Naive B cell (primary cell): ENCODE measurements at regions not wholly inside any gene's neighbourhood (a gene's known extent, or its start where the extent isn't known, plus 50 kb on each side); places are given as distances from the start of the nearest gene placed in this dataset.

Experiments
- ATAC-seq, 2 donors: fragments of 150-1000 bp; cut with Tn5 transposase; 2 replicates each; pipeline ENCODE4 v1.10.0; 2021; ENCODE audit warnings: low read depth in 2 of 2, mild to moderate bottlenecking in 2 of 2, moderate library complexity in 2 of 2
- DNase-seq: peaks from one replicate; pipeline ENCODE4 v3.0.0; 2022
- H3K27ac Mint-ChIP-seq, 6 donors: one replicate each; pipeline ENCODE4 v1.8.0; 2020 to 2022; ENCODE audit warnings: mild to moderate bottlenecking in 6 of 6, mixed read lengths in 6 of 6, moderate library complexity in 5 of 6, inconsistent platforms in 2 of 6
- H3K27me3 Mint-ChIP-seq, 3 donors: one replicate each; pipeline ENCODE4 v1.8.0; 2021 to 2022; ENCODE audit warnings: mixed read lengths in 3 of 3, mild to moderate bottlenecking in 1 of 3
- H3K36me3 Mint-ChIP-seq, 2 donors: one replicate each; pipeline ENCODE4 v1.8.0; 2020 to 2022; ENCODE audit warnings: mixed read lengths in 2 of 2, inconsistent platforms in 1 of 2, mild to moderate bottlenecking in 1 of 2
- H3K4me1 Mint-ChIP-seq, 3 donors: one replicate each; pipeline ENCODE4 v1.8.0; 2020 to 2022; ENCODE audit warnings: mixed read lengths in 3 of 3, inconsistent platforms in 1 of 3, mild to moderate bottlenecking in 1 of 3, moderate library complexity in 1 of 3
- H3K4me3 Mint-ChIP-seq, 8 donors: one replicate each; pipeline ENCODE4 v1.8.0; 2020 to 2022; ENCODE audit warnings: mild to moderate bottlenecking in 8 of 8, mixed read lengths in 8 of 8, moderate library complexity in 8 of 8, inconsistent platforms in 2 of 8
- H3K9me3 Mint-ChIP-seq, 7 donors: one replicate each; pipeline ENCODE4 v1.8.0; 2020 to 2022; ENCODE audit warnings: mixed read lengths in 7 of 7, mild to moderate bottlenecking in 5 of 7, inconsistent platforms in 2 of 7, moderate library complexity in 1 of 7

DNA sequence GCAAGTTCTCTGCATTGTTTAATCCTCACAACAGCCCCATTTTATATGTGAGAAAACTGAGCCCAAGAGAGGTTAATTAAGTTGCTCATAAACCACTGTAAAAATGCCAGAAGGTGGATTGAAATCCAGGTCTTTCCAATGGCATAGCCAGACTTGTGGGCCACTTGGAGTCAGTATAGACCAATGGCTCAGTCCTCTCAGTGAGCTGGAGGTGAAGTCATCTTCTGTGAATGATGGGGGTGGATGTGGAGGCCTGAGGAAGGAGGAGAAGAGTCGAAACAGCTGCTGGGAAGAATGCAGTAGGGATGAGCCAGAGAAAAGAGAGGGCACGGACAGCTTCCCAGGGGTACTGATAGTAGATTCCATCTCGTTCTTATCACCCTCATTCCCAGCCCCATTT is 213.4 kb downstream of the SOX9 start:
- DNase-seq (no peak), ATAC-seq (no peak)
- H3K9me3 Mint-ChIP-seq: peaks cover 0 to 16% (median 2%) of the 10 kb centered on the region in 7 donors
- H3K27me3 Mint-ChIP-seq: peaks cover 13 to 19% (median 18%) of the 10 kb centered on the region in 3 donors
- H3K4me3 Mint-ChIP-seq: no peak overlapping the region
- H3K27ac Mint-ChIP-seq: no peak overlapping the region
- no peaks in the 10 kb centered on the region for H3K4me1 Mint-ChIP-seq
- H3K36me3 Mint-ChIP-seq: no peaks in the 10 kb centered on the region

- DNase-seq (no peak), ATAC-seq (no peak)
- Mint-ChIP-seq H3K27ac (no peak overlapping the region), H3K4me3 (no peak overlapping the region), H3K36me3 (no peaks in the 10 kb centered on the region), H3K4me1 (no peaks in the 10 kb centered on the region), H3K9me3 (peaks cover 0 to 15% (median 5%) of the 10 kb centered on the region in 7 donors), H3K27me3 (peaks cover 13 to 19% (median 18%) of the 10 kb centered on the region in 3 donors)
Observed at GRCh38 chr17:72336026-72336803, 215.4 kb downstream of the SOX9 start.

- Mint-ChIP-seq H3K36me3 (no peaks in the 10 kb centered on the region), H3K4me1 (no peaks in the 10 kb centered on the region), H3K27me3 (peaks cover 13 to 19% (median 15%) of the 10 kb centered on the region in 3 donors), H3K4me3 (no peak overlapping the region), H3K9me3 (peaks cover 0 to 13% (median 5%) of the 10 kb centered on the region in 7 donors), H3K27ac (no peak overlapping the region)
- no peak for DNase-seq
- ATAC-seq: no peak
Observed at GRCh38 chr17:72336804-72337070, 215.9 kb downstream of the SOX9 start.

DNA sequence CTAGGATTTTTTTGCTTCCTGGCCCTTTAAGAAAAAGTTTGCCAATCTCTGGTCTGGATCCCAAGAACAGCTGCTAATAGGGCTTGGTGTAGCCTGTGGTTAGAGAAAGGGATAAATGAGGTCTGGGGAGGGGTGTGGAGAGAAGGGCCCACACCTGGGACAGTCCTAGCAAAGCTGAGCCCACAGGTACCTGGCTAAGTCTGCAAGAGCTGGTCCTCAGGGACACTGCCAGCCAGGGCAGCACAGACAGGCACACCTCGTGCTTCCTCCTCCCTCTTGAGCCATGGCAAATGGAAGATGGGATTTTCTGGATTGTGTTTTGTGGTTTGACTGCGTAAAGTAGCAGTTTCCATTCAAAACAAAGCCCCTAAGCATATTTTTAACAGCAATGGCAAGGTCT is 217.5 kb downstream of the SOX9 start:
- no peak for ATAC-seq
- Mint-ChIP-seq H3K36me3 (no peaks in the 10 kb centered on the region), H3K4me3 (no peak overlapping the region), H3K27me3 (peaks cover 10 to 19% (median 13%) of the 10 kb centered on the region in 3 donors), H3K9me3 (peaks cover 0 to 16% (median 4%) of the 10 kb centered on the region in 7 donors), H3K27ac (no peak overlapping the region), H3K4me1 (no peaks in the 10 kb centered on the region)
- DNase-seq: no peak

DNA sequence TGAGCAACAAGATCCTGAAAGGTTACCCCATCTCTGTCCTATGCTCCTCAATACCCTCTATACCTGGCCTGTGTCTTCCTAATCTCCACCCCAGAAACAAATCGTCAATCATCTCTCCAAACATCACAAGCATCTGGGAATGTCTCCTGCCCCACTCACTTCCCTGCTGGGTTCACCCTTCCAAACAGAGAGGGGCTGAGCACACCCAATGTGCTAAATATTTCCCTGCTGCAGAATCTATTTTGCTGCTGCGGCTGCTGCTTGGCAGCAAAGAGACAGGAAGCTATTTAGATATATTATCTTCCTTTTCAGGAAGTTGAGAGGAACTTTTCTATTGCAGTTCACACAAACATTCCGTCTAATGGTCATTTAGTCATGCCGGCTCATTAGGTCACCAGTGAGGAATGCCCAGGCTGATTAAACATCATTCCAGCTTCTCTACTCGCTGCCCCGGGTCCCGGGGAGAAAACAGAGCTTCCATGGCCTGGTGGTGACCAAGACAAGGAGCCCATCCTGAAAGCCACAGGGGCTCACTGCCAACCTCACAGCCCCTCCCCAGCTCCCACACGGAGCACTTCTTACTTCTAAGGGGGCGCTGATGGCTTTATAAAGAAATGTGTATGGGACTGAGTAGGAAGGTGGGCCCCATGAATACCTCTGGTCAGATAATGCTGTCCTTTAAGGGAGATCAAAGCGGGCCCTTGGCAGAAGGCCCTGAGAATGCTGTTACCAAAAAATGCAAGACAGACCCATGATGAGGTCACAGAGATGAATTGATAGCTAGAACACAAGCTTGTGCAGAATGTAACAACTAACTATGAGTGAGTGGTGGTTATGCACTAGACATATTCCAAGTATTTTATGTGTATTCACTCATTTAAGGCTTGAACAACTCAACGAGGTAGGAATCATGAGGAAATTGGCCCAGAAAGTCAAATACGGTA is 218.3 kb downstream of the SOX9 start:
- H3K27ac Mint-ChIP-seq: no peak overlapping the region
- H3K27me3 Mint-ChIP-seq: peaks cover 8 to 19% (median 13%) of the 10 kb centered on the region in 3 donors
- no peak for ATAC-seq
- H3K36me3 Mint-ChIP-seq: no peaks in the 10 kb centered on the region
- H3K4me1 Mint-ChIP-seq: no peaks in the 10 kb centered on the region
- DNase-seq: no peak
- H3K4me3 Mint-ChIP-seq: no peak overlapping the region
- peaks cover 0 to 12% (median 3%) of the 10 kb centered on the region in 7 donors for H3K9me3 Mint-ChIP-seq

DNA sequence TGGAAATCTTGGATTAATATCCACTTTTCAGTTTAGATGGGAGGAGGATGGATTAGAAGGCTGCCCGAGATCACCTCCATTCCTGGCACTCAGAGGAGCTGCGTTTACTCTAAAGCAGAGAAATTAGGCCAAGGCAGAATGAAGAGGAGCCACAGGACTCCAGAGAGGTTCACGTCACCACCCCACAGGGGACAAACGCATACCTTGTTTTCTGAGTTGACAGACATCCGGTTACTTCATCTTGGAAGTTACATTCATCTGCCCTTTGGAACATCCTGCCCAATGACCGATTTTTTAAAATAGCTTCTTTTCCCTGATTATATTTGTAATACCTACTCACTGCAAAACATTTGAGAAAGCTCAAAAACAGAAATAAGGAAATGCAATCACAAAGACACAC is 220.0 kb downstream of the SOX9 start:
- ATAC-seq (no peak), DNase-seq (no peak)
- Mint-ChIP-seq H3K9me3 (peaks cover 0 to 22% (median 4%) of the 10 kb centered on the region in 7 donors), H3K27me3 (peaks cover 8 to 19% (median 13%) of the 10 kb centered on the region in 3 donors), H3K36me3 (no peaks in the 10 kb centered on the region), H3K4me1 (no peaks in the 10 kb centered on the region), H3K4me3 (no peak overlapping the region), H3K27ac (no peak overlapping the region)

GRCh38 chr17:72342061-72342460 is 221.2 kb downstream of the SOX9 start:
- Mint-ChIP-seq H3K36me3 (no peaks in the 10 kb centered on the region), H3K27me3 (peaks cover 8 to 18% (median 11%) of the 10 kb centered on the region in 3 donors), H3K9me3 (peaks cover 0 to 22% (median 4%) of the 10 kb centered on the region in 7 donors), H3K4me1 (no peaks in the 10 kb centered on the region), H3K4me3 (no peak overlapping the region), H3K27ac (no peak overlapping the region)
- DNase-seq (no peak), ATAC-seq (no peak)

- no peak overlapping the region for H3K27ac Mint-ChIP-seq
- peaks cover 3 to 10% (median 8%) of the 10 kb centered on the region in 3 donors for H3K27me3 Mint-ChIP-seq
- no peak overlapping the region for H3K4me3 Mint-ChIP-seq
- no peak for ATAC-seq
- no peak for DNase-seq
- H3K9me3 Mint-ChIP-seq: peaks cover 0 to 15% (median 4%) of the 10 kb centered on the region in 7 donors
- H3K4me1 Mint-ChIP-seq: no peaks in the 10 kb centered on the region
- no peaks in the 10 kb centered on the region for H3K36me3 Mint-ChIP-seq
Observed at GRCh38 chr17:72342627-72343527, 222.1 kb downstream of the SOX9 start.

- H3K4me1 Mint-ChIP-seq: no peaks in the 10 kb centered on the region
- no peak overlapping the region for H3K27ac Mint-ChIP-seq
- no peak overlapping the region for H3K4me3 Mint-ChIP-seq
- no peaks in the 10 kb centered on the region for H3K36me3 Mint-ChIP-seq
- peaks cover 2 to 14% (median 4%) of the 10 kb centered on the region in 7 donors for H3K9me3 Mint-ChIP-seq
- ATAC-seq (no peak), DNase-seq (no peak)
- H3K27me3 Mint-ChIP-seq: peaks cover 0 to 5% (median under 1%) of the 10 kb centered on the region in 3 donors
Observed at GRCh38 chr17:72343911-72344310, 223.1 kb downstream of the SOX9 start.

- ATAC-seq (no peak), DNase-seq (no peak)
- H3K9me3 Mint-ChIP-seq: peaks cover 2 to 14% (median 4%) of the 10 kb centered on the region in 7 donors
- H3K27ac Mint-ChIP-seq: no peak overlapping the region
- H3K36me3 Mint-ChIP-seq: no peaks in the 10 kb centered on the region
- no peaks in the 10 kb centered on the region for H3K4me1 Mint-ChIP-seq
- H3K27me3 Mint-ChIP-seq: no peaks in the 10 kb centered on the region
- H3K4me3 Mint-ChIP-seq: no peak overlapping the region
Observed at GRCh38 chr17:72344613-72345012, 223.8 kb downstream of the SOX9 start.

DNA sequence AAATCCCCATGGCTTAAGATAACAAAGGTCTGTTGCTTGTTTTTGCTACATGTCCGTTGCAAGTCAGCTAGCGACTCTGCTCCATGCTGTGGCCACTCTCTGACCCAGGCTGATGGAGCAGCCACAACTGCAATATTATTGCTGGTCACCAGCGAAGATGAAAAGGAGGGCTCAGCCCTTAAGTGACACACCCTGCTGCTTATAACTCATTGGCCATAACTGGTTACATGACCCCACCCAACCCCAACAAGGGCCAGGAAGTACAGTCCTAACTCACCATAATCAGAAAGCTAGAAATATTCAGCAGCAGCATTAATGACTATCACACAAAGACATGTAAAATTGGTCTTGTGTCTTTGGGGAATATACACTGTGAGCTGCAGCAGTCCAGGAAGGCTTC is 224.3 kb downstream of the SOX9 start:
- H3K9me3 Mint-ChIP-seq: peaks cover 2 to 14% (median 4%) of the 10 kb centered on the region in 7 donors
- no peaks in the 10 kb centered on the region for H3K27me3 Mint-ChIP-seq
- DNase-seq (no peak), ATAC-seq (no peak)
- H3K4me1 Mint-ChIP-seq: no peaks in the 10 kb centered on the region
- H3K27ac Mint-ChIP-seq: no peak overlapping the region
- H3K4me3 Mint-ChIP-seq: no peak overlapping the region
- no peaks in the 10 kb centered on the region for H3K36me3 Mint-ChIP-seq

- Mint-ChIP-seq H3K9me3 (peaks cover 2 to 14% (median 4%) of the 10 kb centered on the region in 7 donors), H3K36me3 (no peaks in the 10 kb centered on the region), H3K27me3 (no peaks in the 10 kb centered on the region), H3K4me3 (no peak overlapping the region), H3K27ac (no peak overlapping the region), H3K4me1 (no peaks in the 10 kb centered on the region)
- DNase-seq: no peak
- no peak for ATAC-seq
Observed at GRCh38 chr17:72345536-72345935, 224.7 kb downstream of the SOX9 start.

DNA sequence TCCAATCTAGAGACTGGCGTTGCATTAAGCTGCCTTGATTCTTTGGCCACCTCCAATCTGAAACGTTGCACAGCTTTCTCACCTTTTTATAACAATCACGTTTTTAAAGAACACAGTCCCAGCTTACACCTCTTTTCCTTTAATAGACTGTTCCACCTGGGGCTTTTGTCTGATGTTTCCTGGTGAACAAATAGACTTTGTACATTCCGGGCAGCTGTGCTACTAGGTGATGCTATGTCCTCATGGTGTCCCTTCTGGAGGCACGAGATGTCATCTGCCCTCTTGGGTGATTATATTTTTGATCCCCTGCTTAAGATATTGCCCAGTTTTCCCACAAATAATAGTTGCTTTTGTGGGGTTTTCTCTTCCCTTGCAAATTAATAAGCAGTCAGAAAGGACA is 225.5 kb downstream of the SOX9 start:
- Mint-ChIP-seq H3K27me3 (no peaks in the 10 kb centered on the region), H3K4me1 (no peaks in the 10 kb centered on the region), H3K4me3 (no peak overlapping the region), H3K27ac (no peak overlapping the region), H3K9me3 (peaks cover 0 to 14% (median 4%) of the 10 kb centered on the region in 7 donors), H3K36me3 (no peaks in the 10 kb centered on the region)
- ATAC-seq (no peak), DNase-seq (no peak)
